NCI-H774 (cell line): ENCODE measurements at regions not wholly inside any gene's neighbourhood (a gene's known extent, or its start where the extent isn't known, plus 50 kb on each side); places are given as distances from the start of the nearest gene placed in this dataset.
"Not testable (repeated sequence)": the region's sequence is repeated elsewhere in the genome, so short reads cannot be mapped to it uniquely, and the experiment has no call there.

ENCODE experiments used
- DNase-seq: peaks from one replicate; lab custom pipeline; 2025; lab: John Stamatoyannopoulos, UW

GRCh38 chr12:88889326-88890110 is 309.2 kb upstream of the KITLG start:
- DNase-seq = no peak

- no peak for DNase-seq
These were observed 304.3 kb upstream of the KITLG start for GRCh38 chr12:88884600-88884999.

GRCh38 chr12:88882662-88883061 is 302.4 kb upstream of the KITLG start:
- DNase-seq = no peak

GRCh38 chr12:88880051-88880450 is 299.8 kb upstream of the KITLG start:
- no peak for DNase-seq

- no peak for DNase-seq
These were observed 298.0 kb upstream of the KITLG start for GRCh38 chr12:88878295-88878694.

GRCh38 chr12:88876857-88877256 is 296.6 kb upstream of the KITLG start:
- no peak for DNase-seq

GRCh38 chr12:88870000-88870737 is 289.9 kb upstream of the KITLG start:
- no peak for DNase-seq

GRCh38 chr12:88868050-88868449 is 287.8 kb upstream of the KITLG start:
- DNase-seq = no peak

- no peak for DNase-seq
These were observed 287.2 kb upstream of the KITLG start for GRCh38 chr12:88867510-88867909.

GRCh38 chr12:88866881-88867280 is 286.6 kb upstream of the KITLG start:
- DNase-seq = no peak

- no peak for DNase-seq
These were observed 285.3 kb upstream of the KITLG start for GRCh38 chr12:88865537-88865936.

- no peak for DNase-seq
These were observed 280.6 kb upstream of the KITLG start for GRCh38 chr12:88860851-88861250.

GRCh38 chr12:88856201-88856600 is 275.9 kb upstream of the KITLG start:
- no peak for DNase-seq

GRCh38 chr12:88855301-88855700 is 275.0 kb upstream of the KITLG start:
- no peak for DNase-seq

GRCh38 chr12:88854260-88854659 is 274.0 kb upstream of the KITLG start:
- no peak for DNase-seq

GRCh38 chr12:88847246-88847645 is 267.0 kb upstream of the KITLG start:
- DNase-seq = not testable (repeated sequence)

- DNase-seq = no peak
These were observed 264.2 kb upstream of the KITLG start for GRCh38 chr12:88844426-88844825.

GRCh38 chr12:88842314-88842713 is 262.0 kb upstream of the KITLG start:
- no peak for DNase-seq

- DNase-seq = no peak
These were observed 259.2 kb upstream of the KITLG start for GRCh38 chr12:88839486-88839885.

GRCh38 chr12:88836156-88836555 is 255.9 kb upstream of the KITLG start:
- DNase-seq = no peak

- DNase-seq = no peak
These were observed 254.0 kb upstream of the KITLG start for GRCh38 chr12:88834226-88834625.

GRCh38 chr12:88833641-88834116 is 253.4 kb upstream of the KITLG start:
- no peak for DNase-seq

- DNase-seq = not testable (repeated sequence)
These were observed 248.3 kb upstream of the KITLG start for GRCh38 chr12:88828537-88828936.
